ENCODE measurements at regions not wholly inside any gene's neighbourhood (a gene's known extent, or its start where the extent isn't known, plus 50 kb on each side); places are given as distances from the start of the nearest gene placed in this dataset.

- 62 to 78% (median 74%) methylated on average over 4 of the region's 4 CpGs for whole genome bisulfite sequencing, 5 donors
- no peak overlapping the region for H3K4me3 ChIP-seq
- peaks cover 0 to 7% (median 0%) of the 10 kb centered on the region in 8 donors for H3K9me3 ChIP-seq
- no peak overlapping the region for H3K27ac ChIP-seq
- H3K36me3 ChIP-seq: no peaks in the 10 kb centered on the region
- no peaks in the 10 kb centered on the region for H3K4me1 ChIP-seq
- TF ChIP-seq POLR2AphosphoS5 (IDR thresholded peaks at IDR 0.05) (no peak), CTCF (IDR thresholded peaks at IDR 0.05 in 8 of 11, conservative IDR thresholded peaks at IDR 0.05 in 3 of 11) (no peak), POLR2A (IDR thresholded peaks at IDR 0.05) (no peak)
- no peaks in the 10 kb centered on the region for H3K27me3 ChIP-seq (replicated peaks in 1 of 7)
- DNase-seq: no peak
- intact Hi-C loops (cut with DNase I; ENCODE audit: low total_unique reads): no loop called here
These were observed 797.2 kb upstream of the PCDH9 start for GRCh38 chr13:68027306-68027705.

GRCh38 chr13:68026077-68026476 is 795.9 kb upstream of the PCDH9 start:
- no peaks in the 10 kb centered on the region for H3K4me1 ChIP-seq
- no peak overlapping the region for H3K27ac ChIP-seq
- no peak for TF ChIP-seq POLR2AphosphoS5 (IDR thresholded peaks at IDR 0.05)
- no peak for TF ChIP-seq CTCF (IDR thresholded peaks at IDR 0.05 in 8 of 11, conservative IDR thresholded peaks at IDR 0.05 in 3 of 11)
- TF ChIP-seq POLR2A (IDR thresholded peaks at IDR 0.05): no peak
- peaks cover 0 to 16% (median 0%) of the 10 kb centered on the region in 8 donors for H3K9me3 ChIP-seq
- no peaks in the 10 kb centered on the region for H3K36me3 ChIP-seq
- no peak for DNase-seq
- WGBS, 5 donors: 63 to 83% (median 71%) methylated on average over 3 of the region's 3 CpGs
- intact Hi-C loops (cut with DNase I; ENCODE audit: low total_unique reads): no loop called here
- no peak overlapping the region for H3K4me3 ChIP-seq
- H3K27me3 ChIP-seq (replicated peaks in 1 of 7): no peaks in the 10 kb centered on the region

GRCh38 chr13:68025604-68026003 is 795.5 kb upstream of the PCDH9 start:
- H3K4me1 ChIP-seq: no peaks in the 10 kb centered on the region
- no peak overlapping the region for H3K27ac ChIP-seq
- WGBS, 5 donors: 60 to 82% (median 70%) methylated on average over 2 of the region's 2 CpGs
- H3K9me3 ChIP-seq: peaks cover 0 to 18% (median 0%) of the 10 kb centered on the region in 8 donors
- DNase-seq: no peak
- H3K4me3 ChIP-seq: no peak overlapping the region
- intact Hi-C loops (cut with DNase I; ENCODE audit: low total_unique reads): no loop called here
- H3K27me3 ChIP-seq (replicated peaks in 1 of 7): no peaks in the 10 kb centered on the region
- TF ChIP-seq POLR2AphosphoS5 (IDR thresholded peaks at IDR 0.05) (no peak), POLR2A (IDR thresholded peaks at IDR 0.05) (no peak), CTCF (IDR thresholded peaks at IDR 0.05 in 8 of 11, conservative IDR thresholded peaks at IDR 0.05 in 3 of 11) (no peak)
- no peaks in the 10 kb centered on the region for H3K36me3 ChIP-seq

- 81 to 87% (median 84%) methylated on average over 15 of the region's 15 CpGs for WGBS, 5 donors
- no peaks in the 10 kb centered on the region for H3K27me3 ChIP-seq (replicated peaks in 1 of 7)
- intact Hi-C loops (cut with DNase I; ENCODE audit: low total_unique reads): no loop called here
These were observed 793.9 kb upstream of the PCDH9 start for GRCh38 chr13:68023838-68024581.

More at GRCh38 chr13:68023838-68024581, 793.9 kb upstream of the PCDH9 start:
- H3K4me1 ChIP-seq: no peaks in the 10 kb centered on the region
- no peak for DNase-seq
- H3K27ac ChIP-seq: no peak overlapping the region
- TF ChIP-seq POLR2A (IDR thresholded peaks at IDR 0.05): no peak
- TF ChIP-seq POLR2AphosphoS5 (IDR thresholded peaks at IDR 0.05): no peak
- no peak for TF ChIP-seq CTCF (IDR thresholded peaks at IDR 0.05 in 8 of 11, conservative IDR thresholded peaks at IDR 0.05 in 3 of 11)
- peaks cover 0 to 18% (median 0%) of the 10 kb centered on the region in 8 donors for H3K9me3 ChIP-seq
- no peak overlapping the region for H3K4me3 ChIP-seq
- H3K36me3 ChIP-seq: no peaks in the 10 kb centered on the region

Data from spleen (tissue), 11 donors.